LNCAP (cell line): ENCODE measurements at regions not wholly inside any gene's neighbourhood (a gene's known extent, or its start where the extent isn't known, plus 50 kb on each side); places are given as distances from the start of the nearest gene placed in this dataset.

ENCODE experiments used
- CTCF ChIP-seq: fragments of 450-650 bp; IDR thresholded peaks from 2 replicates; pipeline ENCODE4 v1.5.1; 2017; ENCODE audit warnings: mild to moderate bottlenecking

GRCh38 chr11:15824060-15824459 is 532.3 kb downstream of the SOX6 start:
- no peak for TF ChIP-seq CTCF

GRCh38 chr11:15825976-15826650 is 530.2 kb downstream of the SOX6 start:
- TF ChIP-seq CTCF: no peak

GRCh38 chr11:15826826-15827225 is 529.5 kb downstream of the SOX6 start:
- TF ChIP-seq CTCF: peak; percentile 75

GRCh38 chr11:15828215-15828853 is 528.0 kb downstream of the SOX6 start:
- no peak for TF ChIP-seq CTCF

- TF ChIP-seq CTCF: no peak
Measured at GRCh38 chr11:15829312-15829711, 527.0 kb downstream of the SOX6 start.

GRCh38 chr11:15830741-15831428 is 525.5 kb downstream of the SOX6 start:
- TF ChIP-seq CTCF: no peak

GRCh38 chr11:15835788-15836411 is 520.4 kb downstream of the SOX6 start:
- TF ChIP-seq CTCF: no peak
